ENCODE measurements at regions not wholly inside any gene's neighbourhood (a gene's known extent, or its start where the extent isn't known, plus 50 kb on each side); places are given as distances from the start of the nearest gene placed in this dataset.

DNA sequence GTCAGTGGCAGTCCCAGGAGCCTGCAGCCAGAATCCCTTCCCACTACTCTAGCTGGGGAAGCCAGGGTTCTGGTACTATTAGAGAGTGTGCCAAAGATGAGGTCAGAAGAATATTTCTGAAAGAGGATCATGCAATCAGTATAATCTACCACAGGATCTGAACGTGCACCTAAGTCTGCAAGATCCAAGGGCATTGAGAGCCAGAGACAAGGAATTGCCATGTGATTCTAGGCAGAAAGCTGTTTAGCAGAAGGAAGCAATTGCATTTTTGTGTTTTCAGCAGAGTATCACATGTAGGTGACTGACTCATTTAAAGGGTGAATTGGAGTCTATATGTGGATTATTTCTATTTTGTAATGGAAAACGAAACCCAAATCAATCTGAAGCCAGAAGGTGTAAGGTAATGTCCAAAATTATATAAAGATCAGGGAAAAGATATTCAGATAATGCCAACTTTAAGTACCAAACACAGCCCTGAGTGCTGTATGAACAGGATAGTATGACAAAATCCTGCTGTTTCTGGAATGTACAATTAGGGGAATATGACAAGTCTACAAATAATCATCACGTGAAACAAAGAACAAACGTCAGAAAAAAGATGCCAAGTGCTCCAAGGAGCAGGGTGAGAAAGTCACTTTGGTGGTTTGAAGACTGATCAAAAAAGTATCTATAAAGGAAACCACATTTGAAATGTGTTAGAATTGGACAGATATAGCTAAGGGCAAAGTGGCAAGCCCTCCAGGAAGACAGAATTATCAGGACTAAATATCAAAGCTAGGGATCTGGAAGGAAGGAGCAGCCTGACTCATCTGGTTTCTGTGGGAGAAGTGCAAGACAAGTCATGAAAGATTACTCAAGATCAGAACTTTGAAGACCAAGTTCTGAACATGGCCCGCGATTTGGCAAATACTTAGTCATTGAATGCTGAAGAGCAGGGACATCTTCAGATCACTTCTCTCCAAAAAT, 1036.6 kb downstream of the NTRK3 start:
- no peak for DNase-seq

DNA sequence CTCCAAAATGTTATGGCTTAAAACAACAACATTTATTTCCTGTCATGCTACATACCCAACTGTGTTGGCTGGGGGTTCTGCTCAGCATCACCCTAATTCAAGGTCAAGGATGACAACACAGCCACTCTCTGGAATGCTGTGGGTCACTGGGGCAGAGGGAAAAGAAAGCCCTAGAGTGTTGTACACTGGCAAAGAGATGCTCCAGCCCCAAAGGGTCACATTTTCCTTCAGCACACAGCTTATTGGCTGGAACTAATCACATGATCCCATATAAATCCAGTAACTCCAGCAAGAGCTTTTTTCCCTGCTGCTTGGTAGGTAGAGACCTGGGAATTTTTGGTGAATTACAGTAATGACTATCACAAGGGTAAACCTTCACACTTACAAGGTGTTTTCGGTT, 1041.4 kb downstream of the NTRK3 start:
- no peak for DNase-seq

DNA sequence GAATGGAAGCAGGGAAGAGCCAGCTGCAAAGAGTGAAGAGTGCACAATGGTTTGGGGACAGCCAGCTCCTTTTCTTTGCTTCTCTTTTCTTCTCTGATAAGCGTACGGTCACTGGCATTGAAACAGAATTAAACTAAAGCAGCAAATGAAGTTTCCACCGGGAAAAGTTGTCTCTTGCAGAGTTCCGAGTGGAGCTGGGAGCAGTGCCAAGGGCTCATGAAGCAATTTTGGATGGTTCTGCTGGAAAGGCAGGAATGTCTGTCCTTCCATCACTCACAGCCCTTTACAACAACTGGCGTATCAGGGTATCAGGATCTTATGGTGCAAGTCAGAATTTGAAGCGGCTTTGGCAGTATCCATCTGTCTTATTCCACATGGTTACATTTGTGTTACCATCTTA, 1042.9 kb downstream of the NTRK3 start:
- DNase-seq: no peak

DNA sequence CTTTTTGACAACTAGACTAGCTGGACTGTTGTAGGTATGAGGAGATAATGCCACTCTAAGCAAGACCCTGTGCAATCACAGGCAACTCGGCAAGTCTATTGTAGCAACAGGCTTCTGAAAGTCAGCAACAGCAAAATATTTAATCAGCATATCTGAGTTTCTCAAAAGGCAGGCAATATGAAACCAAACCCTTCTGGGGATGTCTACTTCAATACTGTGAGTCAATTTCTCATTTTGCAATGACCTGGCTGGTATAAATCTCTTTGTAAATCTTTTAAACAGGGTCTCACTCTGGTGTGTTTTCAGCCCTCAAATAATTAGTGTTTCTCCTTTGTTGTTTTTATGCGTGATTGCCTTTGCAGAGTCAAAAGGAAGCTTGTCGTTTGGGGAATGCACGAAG, 1044.5 kb downstream of the NTRK3 start:
- DNase-seq: no peak

DNA sequence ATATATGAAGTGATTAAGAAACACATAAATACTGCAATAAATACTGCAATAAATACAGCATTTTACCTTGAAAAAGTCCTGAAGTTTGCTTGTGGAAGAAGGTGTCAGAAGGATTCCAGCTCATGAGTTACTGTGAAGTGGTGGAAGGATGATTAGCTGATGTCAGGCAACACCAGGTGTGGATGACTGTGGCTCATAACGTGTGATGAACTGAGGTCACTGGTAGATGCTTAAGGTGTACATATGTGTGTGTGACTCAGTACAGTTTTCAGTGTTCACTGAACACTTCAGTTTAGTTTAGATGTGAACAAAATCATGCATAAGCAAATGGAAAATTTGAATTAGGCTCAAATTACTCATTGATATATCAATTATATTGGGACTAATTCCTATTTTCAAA, 1045.0 kb downstream of the NTRK3 start:
- no peak for DNase-seq

DNA sequence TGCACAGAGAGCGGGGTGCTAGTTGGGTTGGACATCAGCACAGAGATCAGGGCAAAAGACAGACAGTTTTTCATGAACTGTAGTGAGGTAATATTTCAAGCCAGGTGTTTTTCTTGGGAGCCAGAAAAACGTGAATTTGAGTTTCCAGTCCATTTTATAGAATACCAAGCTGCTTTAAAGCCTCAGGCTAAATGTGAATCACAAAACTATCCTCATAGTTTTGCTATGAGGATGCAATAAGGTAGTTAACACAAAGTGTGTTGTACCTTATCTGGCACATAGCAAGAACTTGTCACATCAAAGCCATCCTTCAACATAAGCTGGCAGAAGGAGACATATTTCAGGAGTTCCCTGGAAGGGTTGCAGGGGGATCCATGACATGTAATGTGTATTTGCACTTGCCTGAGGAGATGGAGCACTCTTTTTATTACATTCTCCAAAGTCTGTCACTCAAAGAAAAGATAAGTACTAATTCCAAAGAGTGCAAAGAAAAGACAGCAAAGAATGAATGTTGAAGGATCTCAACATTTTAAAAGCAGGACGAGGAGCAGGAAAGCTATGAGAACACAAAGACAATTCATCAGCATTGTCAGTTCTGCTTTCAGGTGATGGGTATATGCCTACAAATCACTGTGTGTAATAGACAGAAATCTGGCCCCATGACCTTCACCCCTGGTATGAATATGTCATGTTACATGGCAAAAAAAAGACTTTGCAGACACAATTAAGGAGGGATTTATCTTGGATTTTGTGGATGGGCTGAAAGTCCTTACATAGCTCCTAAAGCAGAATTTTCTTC, 1046.4 kb downstream of the NTRK3 start:
- no peak for DNase-seq

DNA sequence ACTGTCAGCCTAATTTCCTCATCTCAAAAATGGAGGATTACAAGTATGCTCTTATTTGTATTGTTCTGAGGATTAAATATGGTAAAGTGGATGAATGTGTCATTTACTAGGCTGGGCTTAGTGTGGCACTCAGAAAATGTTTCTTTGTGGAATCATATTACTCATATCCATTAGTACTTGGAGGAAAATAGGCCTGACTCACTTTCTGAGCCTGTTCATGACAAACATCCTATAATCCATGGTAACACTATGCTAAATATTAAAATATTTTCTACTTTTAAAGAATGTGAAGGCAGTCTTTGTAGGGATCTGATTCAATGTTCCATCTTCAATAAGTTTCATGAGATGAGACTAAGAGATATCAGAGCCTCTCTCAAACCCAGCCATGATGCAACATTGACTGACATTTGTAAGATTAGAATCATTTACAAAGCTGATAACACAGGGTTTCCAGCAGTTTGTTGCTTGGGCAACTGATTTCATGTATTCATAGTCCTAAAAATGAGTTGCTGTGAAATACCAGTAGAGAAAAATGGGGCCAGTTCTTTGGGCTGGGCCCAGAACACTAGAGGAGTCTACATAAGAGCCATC, 1048.5 kb downstream of the NTRK3 start:
- DNase-seq: no peak

DNA sequence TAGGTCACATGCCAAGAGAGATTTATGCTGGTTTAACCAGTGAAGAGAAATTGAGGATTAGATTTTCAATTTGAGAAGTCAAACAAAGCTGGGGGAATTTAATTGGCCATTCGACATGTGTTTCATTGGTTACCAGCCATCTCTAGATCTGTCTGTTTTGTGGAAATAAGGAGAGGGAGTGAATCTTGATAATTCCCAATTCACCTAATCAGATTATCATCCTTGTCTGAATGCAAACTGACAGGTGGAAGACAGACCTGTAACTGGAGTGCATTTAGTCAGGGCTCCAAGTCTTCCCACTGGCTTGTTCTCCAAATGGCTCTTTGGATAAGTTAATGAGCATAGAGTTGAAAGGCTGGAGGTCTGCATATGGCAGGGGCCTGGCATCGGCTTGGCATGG, 1049.3 kb downstream of the NTRK3 start:
- DNase-seq: no peak

DNA sequence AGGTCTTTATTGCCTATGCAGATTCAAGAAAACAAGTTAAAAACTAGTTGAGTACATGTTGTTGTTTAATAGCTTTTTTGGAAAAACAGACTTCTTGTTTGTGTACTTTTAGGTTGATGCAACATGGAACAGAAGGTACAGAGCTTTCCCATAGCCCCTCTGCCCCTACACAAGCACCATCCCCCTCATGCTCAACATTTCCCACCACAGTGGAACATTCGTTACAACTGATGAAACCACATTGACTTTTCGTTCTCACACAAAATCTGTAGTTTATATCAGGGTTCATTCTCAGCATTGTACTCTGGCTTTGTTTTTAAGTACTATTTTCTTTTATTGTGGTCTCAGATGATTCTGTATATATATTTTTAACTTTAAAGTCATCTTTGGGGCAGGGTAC, 1054.6 kb downstream of the NTRK3 start:
- no peak for DNase-seq

DNA sequence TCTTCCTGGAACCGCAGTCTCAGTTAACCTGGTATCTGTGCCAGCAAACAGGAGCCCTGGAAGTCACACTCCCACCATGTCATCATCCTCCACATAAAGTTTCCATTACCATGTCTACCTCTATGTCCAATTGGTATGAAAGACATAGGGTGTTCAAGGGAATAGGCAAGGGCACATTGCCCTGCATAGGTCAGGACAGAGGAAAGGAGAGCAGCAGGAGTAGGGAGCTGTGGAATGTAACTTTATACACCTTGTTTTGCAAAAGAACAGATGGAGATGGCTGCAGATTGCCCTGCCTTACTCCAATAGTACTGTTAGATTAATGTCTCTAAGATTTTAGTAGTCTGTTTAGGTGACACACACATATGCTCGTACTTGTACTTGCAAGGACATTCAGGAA, 1056.4 kb downstream of the NTRK3 start:
- DNase-seq: no peak

DNA sequence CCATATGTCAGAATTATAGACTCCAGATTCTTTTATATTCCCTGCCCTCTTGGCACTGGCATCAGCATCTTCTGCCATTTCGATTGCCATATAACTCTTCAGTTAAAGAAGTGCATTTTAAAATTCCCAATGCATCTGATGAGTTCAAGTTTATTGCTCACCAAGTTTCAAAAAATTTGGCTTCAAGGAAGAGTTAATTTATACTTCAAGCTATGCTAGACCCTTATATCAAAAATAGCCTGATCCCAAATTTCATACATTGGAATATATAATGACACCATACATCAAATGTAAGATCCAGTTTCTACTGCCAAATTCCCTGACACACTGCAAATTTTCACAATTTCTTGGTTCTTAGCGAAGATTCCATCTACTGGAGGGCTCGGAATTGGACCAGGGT, 1058.6 kb downstream of the NTRK3 start:
- DNase-seq: no peak

DNA sequence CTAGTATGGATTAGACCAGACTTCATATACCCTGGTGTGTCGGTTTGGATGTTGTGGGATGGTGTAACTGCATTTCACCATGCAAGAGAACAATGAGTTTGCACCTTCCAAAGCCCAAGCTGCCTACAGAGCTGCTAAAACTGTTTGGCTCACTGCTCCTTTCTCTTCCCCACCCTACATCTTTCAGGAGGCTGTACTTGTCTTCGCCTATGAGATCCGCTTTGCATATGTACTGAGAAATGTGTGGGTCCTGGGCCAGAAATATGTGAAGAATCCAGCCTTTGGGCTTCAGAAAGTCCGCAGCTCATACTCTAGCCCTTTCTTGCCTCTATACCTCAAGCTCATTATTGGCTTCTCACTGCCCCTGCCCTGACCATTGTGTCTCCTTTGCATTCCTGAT, 1060.0 kb downstream of the NTRK3 start:
- no peak for DNase-seq

DNA sequence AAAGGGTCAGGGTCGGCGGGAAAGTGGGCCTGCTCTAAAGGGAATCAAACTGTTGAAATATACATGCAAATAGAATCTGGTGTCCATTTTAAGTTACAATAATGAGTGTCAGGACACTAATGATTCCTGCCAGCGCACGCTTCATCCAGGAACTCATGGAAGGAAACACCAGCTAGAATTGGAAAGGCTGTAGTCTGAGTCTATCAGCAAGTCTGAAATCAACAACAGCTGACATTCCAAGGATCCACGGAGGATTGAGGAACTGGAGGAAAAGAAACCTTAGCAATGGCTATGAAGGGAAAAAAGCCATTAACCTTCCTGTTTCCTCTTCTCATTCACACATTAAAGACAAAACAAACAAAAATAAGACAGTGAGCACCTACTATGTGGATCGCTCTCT, 1063.1 kb downstream of the NTRK3 start:
- DNase-seq: no peak

DNA sequence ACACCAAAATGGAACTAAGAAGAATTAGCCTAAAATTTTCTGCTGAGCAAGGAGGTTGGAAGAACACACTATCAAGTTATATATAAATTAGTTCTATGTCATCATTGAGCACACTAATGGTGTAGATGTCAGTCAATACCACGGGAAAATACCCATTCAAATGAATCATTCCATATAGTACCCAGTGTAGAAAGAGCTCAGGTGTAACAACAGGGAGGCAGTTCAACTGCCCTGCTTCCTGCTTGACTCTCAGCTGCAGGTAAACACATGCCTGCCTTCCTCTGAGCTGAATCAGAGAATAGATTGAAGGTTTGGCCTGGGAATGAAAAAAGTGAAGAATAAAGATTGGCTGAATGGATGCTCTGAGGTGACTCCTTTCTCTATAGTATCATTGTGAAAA, 1088.0 kb downstream of the AGBL1 start:
- DNase-seq: no peak

DNA sequence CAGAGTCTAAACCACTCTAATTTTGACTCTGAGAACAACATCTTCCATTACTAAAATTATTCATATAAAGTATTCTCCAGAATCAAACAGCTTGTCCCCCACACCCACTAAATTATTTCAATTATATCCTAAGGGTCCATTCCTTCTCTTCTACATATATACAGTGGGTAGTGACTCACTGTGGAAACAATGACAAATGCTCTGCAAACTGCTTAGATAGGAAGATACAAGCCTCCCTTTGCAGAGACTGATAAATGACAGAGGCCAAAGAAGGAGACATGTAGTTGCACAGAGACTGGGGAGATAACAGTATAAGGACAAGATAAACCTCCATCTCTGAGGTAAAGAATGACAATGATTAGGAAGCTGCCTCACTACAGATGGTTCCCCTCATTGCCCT, 1087.4 kb downstream of the AGBL1 start:
- DNase-seq: no peak

DNA sequence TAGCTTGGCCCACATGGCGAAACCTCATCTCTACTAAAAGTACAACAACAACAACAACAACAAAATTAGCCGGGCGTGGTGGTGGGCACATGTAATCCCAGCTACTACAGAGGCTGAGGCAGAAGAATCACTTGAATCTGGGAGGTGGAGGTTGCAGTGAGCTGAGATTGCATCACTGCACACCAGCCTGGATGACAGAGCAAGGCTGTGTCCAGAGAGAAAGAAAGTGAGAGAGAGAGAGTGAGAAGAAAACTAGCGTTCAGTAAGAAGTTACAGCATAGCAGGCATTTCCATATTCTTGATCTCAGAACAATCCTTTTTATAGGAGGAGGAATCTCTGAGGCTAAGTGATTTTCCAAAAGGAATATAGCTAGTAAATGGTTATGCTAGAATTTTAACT, 1076.1 kb downstream of the AGBL1 start:
- no peak for DNase-seq

DNA sequence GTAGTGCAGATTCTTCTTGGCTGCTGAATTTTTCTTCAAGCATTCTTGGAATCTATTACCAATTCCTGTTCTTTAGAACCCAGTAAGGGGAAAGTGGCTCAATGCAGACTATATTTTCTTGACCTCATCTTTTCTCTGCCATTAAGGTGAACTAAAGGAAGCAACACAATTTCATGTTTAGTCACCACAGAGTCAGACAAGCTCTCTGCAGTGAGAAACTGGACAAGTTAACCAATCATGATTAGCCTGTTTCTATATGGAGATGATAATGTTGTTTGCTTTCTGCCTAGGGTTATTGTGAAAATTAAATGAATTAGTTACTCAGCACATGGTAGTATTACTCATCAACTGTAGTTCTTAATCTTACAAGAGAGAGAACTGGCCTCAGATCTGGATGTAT, 1075.1 kb downstream of the AGBL1 start:
- DNase-seq: no peak

DNA sequence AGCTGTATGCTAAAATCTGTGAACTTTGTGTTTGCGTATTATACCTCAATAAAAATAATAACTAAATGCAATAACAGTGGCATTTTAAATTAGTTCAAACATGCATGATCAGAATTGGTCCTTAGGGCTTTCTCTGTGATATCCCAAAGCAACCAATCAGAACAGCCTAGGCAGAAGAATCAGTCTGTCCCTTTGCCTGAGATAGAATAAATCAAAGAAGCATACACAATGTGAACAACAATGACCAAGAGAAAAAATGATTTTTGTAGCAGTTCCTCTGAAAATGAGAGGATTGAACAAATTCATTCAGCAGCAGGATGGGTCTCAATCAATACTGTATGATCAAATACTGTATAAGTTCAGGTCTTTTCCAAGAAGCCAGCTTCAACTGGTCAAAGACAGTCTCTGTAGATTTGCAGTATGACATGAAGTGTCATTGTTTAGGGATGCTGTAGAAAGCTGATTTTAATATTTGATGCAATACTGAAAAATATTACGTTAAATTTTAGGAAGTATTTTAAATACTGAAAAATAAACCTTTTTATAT, 1071.6 kb downstream of the AGBL1 start:
- no peak for DNase-seq

DNA sequence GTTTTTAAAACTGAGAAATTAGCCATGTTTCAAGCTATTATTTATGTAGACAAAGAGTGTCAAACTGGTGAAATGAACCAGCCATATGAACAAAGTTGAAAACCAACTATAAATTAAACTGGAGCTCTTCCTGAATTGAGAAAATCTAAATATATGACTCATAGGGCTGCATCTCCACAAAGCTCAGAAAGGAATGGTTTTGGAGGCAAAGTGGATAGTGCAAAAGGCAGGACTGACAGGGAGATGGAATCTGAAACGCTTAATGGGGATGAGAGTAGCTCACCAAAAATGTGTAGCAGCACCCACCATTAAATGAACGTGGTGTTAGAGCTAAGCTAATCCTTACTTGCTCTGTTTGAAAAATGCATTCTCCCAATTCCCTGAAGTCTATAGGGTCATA, 1066.0 kb downstream of the AGBL1 start:
- no peak for DNase-seq

DNA sequence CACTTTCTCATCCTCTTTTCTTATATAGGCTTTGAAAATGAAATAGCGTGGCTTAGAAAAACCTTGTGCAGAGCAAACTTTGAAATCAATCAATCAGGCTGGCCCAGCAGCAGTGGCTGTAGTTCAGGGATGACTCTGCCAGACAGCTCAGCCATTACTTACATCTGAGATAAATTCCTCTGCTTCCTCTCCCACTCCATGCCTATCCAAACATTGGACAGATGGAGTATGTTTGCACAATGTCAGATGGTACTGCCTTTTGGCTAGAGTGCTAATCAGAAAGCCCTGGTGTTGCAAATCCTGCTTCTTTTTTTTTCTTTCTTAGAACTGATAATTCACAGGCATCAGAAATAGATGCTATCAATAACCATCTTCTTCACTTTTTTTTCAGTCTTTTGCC, 1065.1 kb downstream of the AGBL1 start:
- DNase-seq: no peak

DNA sequence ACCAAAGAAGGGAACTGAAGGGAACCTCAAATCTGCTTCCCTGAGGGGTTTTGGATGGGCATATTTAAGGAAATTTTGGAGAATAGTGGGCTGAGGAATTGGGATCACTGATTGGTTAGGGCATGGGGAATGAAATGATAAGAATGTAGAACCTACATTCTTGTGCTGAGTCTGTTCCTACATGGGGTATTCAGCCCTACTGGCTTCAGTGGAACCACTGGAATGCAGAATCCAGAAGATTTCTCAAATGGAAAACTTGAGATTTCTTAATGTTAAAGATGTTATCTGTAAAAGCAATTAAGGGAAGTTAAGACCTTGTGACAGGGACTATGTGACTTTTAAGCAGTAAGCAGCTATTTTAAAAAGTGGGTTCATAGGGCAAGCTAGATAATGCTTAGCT, 1062.4 kb downstream of the AGBL1 start:
- no peak for DNase-seq

DNA sequence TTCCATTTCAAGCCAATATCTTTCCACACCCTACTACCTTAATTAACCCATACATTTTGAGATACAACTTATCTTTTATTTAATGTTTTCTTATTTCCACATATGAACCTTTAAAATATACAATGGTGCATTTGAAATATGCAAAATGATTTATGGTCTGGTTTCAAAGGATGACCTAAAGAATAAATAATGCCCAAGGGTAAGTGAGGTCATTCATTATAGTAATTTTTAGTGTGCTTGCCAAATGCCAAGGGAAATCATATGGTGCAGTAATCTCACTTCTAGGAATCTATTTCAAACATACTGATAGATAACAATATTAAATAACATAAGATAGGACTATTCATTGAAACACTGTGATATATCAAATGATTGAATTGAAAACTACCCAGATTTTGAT, 1055.4 kb downstream of the AGBL1 start:
- DNase-seq: no peak

DNA sequence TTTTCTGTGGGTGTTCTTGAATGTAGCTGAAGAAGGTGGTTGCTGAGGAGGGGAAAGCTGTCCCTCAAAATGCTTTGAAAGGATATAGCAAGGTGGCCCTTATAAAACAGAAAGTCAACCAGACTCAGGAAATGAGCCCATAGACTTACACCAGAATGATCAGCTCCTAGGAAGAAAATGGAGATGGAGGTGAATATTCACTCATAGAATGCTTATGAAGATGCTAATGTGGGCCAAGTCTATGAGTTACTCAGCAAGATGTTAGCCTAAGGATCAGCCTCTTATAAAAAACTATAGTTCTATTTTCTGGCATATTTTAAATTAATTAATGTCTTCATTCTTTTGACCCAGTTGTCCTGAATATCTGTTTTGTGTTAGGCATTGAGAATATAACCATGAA, 1054.0 kb downstream of the AGBL1 start:
- DNase-seq: no peak

DNA sequence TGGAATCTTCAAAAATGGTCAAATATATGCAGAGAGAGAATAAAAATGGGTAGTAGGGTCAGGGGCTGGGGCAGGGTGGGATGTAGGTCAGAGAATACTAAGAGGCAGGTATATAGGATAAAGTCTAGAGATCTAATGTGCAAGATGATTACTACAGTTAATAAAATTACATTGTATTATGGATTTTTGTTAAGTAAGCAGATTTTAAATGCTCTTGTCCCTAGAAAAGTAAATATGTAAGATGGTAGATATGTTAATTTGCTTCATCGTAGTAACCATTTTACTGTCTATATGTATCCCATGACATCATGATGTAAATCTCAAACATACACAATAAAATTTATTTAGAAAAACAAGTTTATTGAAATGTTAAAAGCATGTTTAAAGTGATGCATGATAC, 1051.4 kb downstream of the AGBL1 start:
- no peak for DNase-seq
